Endothelial cell (in vitro differentiated cells): ENCODE measurements at regions not wholly inside any gene's neighbourhood (a gene's known extent, or its start where the extent isn't known, plus 50 kb on each side); places are given as distances from the start of the nearest gene placed in this dataset.

Source experiments
- DNase-seq: peaks from one replicate; pipeline ENCODE4 v3.0.0; 2021; ENCODE audit warnings: low spot score
- H3K27ac Mint-ChIP-seq: one replicate; pipeline ENCODE4 v1.8.0; 2021; ENCODE audit warnings: mixed read lengths, inconsistent platforms; ENCODE audit not compliant: unreplicated experiment
- H3K27me3 Mint-ChIP-seq: one replicate; pipeline ENCODE4 v1.8.0; 2021; ENCODE audit warnings: mild to moderate bottlenecking, moderate library complexity, mixed read lengths, inconsistent platforms; ENCODE audit not compliant: unreplicated experiment
- H3K36me3 Mint-ChIP-seq: one replicate; pipeline ENCODE4 v1.8.0; 2021; ENCODE audit warnings: mild to moderate bottlenecking, low read depth, mixed read lengths, inconsistent platforms; ENCODE audit not compliant: unreplicated experiment
- H3K4me1 Mint-ChIP-seq: one replicate; pipeline ENCODE4 v1.8.0; 2021; ENCODE audit warnings: mild to moderate bottlenecking, mixed read lengths, inconsistent platforms; ENCODE audit not compliant: unreplicated experiment
- H3K4me3 Mint-ChIP-seq: one replicate; pipeline ENCODE4 v1.8.0; 2021; ENCODE audit warnings: mild to moderate bottlenecking, mixed read lengths, inconsistent platforms; ENCODE audit not compliant: unreplicated experiment
- H3K9me3 Mint-ChIP-seq: one replicate; pipeline ENCODE4 v1.8.0; 2021; ENCODE audit warnings: mixed read lengths, inconsistent platforms; ENCODE audit not compliant: unreplicated experiment
- CTCF ChIP-seq: fragments of 200-600 bp; sonication (generic); IDR thresholded peaks from one replicate; pipeline ENCODE4 v1.5.0; 2021; ENCODE audit warnings: antibody characterized with exemption; ENCODE audit not compliant: unreplicated experiment

DNA sequence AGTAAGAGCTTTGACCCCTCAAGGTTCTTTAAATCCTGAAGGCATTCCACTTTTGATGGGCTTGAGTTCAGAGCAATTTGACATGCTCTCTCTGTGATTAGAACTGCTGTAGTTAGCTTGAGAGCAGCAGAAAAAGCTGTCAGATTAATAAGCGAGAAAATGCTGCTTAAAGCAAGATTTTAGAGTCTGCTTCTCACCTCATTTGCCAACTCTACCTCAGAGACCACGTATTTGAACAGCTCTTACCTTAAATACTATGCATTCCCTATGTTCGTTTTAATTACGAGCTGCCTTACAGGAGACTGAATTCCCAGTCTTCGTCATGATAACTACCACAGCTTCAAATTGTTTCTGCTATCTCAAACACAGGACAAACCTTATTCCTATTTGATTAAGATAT is 253.4 kb downstream of the SLITRK6 start:
- Mint-ChIP-seq H3K9me3 (peaks cover 4% of the 10 kb centered on the region), H3K4me1 (peaks cover 5% of the 10 kb centered on the region), H3K27me3 (no peaks in the 10 kb centered on the region), H3K27ac (no peak overlapping the region), H3K36me3 (no peaks in the 10 kb centered on the region), H3K4me3 (no peak overlapping the region)
- TF ChIP-seq CTCF = no peak
- no peak for DNase-seq

DNA sequence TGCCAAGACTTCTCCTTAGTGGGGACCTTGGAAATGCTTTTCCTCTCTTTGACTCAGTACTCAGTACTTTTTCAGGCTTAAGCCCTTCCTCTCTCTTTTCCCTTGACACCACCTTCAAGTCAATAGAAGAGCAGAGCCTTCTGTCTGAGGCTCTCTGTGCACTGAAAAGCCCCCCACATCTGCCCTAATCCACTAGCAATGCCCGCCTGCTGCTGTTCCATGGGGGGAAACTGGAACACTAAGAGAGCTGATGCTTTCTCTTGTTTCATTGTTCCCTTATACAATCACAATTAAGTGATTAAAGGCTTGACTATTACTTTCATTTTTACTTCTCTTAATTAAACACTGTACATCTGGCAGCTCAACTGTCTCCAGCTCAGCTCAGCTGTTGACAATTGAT is 254.5 kb downstream of the SLITRK6 start:
- H3K27ac Mint-ChIP-seq = no peak overlapping the region
- DNase-seq = no peak
- H3K4me3 Mint-ChIP-seq = no peak overlapping the region
- H3K9me3 Mint-ChIP-seq = peaks cover 4% of the 10 kb centered on the region
- no peaks in the 10 kb centered on the region for H3K27me3 Mint-ChIP-seq
- no peaks in the 10 kb centered on the region for H3K36me3 Mint-ChIP-seq
- peaks cover 5% of the 10 kb centered on the region for H3K4me1 Mint-ChIP-seq
- no peak for TF ChIP-seq CTCF

- Mint-ChIP-seq H3K4me3 (no peak overlapping the region), H3K9me3 (no peaks in the 10 kb centered on the region), H3K36me3 (no peaks in the 10 kb centered on the region), H3K27me3 (no peaks in the 10 kb centered on the region), H3K27ac (no peak overlapping the region), H3K4me1 (peaks cover 5% of the 10 kb centered on the region)
- no peak for TF ChIP-seq CTCF
- DNase-seq = no peak
Observed at GRCh38 chr13:85543144-85543543, 256.1 kb downstream of the SLITRK6 start.

GRCh38 chr13:85541476-85541875 is 257.7 kb downstream of the SLITRK6 start:
- Mint-ChIP-seq H3K9me3 (no peaks in the 10 kb centered on the region), H3K27ac (no peak overlapping the region), H3K4me1 (peaks cover 5% of the 10 kb centered on the region), H3K27me3 (no peaks in the 10 kb centered on the region), H3K36me3 (no peaks in the 10 kb centered on the region), H3K4me3 (no peak overlapping the region)
- DNase-seq = no peak
- no peak for TF ChIP-seq CTCF

- H3K36me3 Mint-ChIP-seq = no peaks in the 10 kb centered on the region
- no peaks in the 10 kb centered on the region for H3K9me3 Mint-ChIP-seq
- no peak overlapping the region for H3K27ac Mint-ChIP-seq
- TF ChIP-seq CTCF = no peak
- DNase-seq = no peak
- H3K4me3 Mint-ChIP-seq = no peak overlapping the region
- H3K4me1 Mint-ChIP-seq = peaks cover 5% of the 10 kb centered on the region
- no peaks in the 10 kb centered on the region for H3K27me3 Mint-ChIP-seq
Observed at GRCh38 chr13:85538957-85539356, 260.3 kb downstream of the SLITRK6 start.
